Upper lobe of right lung (tissue), 1 donor: ENCODE measurements at regions not wholly inside any gene's neighbourhood (a gene's known extent, or its start where the extent isn't known, plus 50 kb on each side); places are given as distances from the start of the nearest gene placed in this dataset.

Experiments used
- ATAC-seq: fragments of 200-7000 bp; cut with Tn5 transposase; one replicate; pipeline ENCODE4 v1.9.1; 2020; ENCODE audit warnings: mild to moderate bottlenecking, moderate library complexity
- DNase-seq: peaks from one replicate; pipeline ENCODE4 v3.0.0-alpha.2; 2020
- H3K27ac ChIP-seq: fragments of 200-600 bp; one replicate; pipeline ENCODE4 v1.8.0; 2022
- H3K27me3 ChIP-seq: fragments of 200-600 bp; one replicate; pipeline ENCODE4 v1.8.0; 2022; ENCODE audit warnings: mild to moderate bottlenecking
- H3K36me3 ChIP-seq: fragments of 200-600 bp; one replicate; pipeline ENCODE4 v1.8.0; 2022
- H3K4me1 ChIP-seq: fragments of 200-600 bp; one replicate; pipeline ENCODE4 v1.8.0; 2022
- H3K4me3 ChIP-seq: fragments of 200-600 bp; one replicate; pipeline ENCODE4 v1.8.0; 2022; ENCODE audit warnings: mild to moderate bottlenecking
- H3K9me3 ChIP-seq: fragments of 200-600 bp; one replicate; pipeline ENCODE4 v1.8.0; 2022
- CTCF ChIP-seq: fragments of 200-600 bp; IDR thresholded peaks from one replicate; pipeline ENCODE4 v1.8.0; 2022; ENCODE audit warnings: antibody characterized with exemption
- intact Hi-C: fragments of 100-400 bp; cut with DNase I; formaldehyde crosslinking; loops from one replicate; pipeline ENCODE4 v1.11.0; 2022
- donor health status: DM: no; HTN: yes; CAD: no; lungs with severe emphysema.

GRCh38 chr20:43271980-43272379, 82.3 kb upstream of the PTPRT start:
- intact Hi-C loops, result no loop called here
- ATAC-seq (peak; percentile 59), DNase-seq (no peak)
- no peaks in the 10 kb centered on the region for H3K9me3 ChIP-seq
- no peak for TF ChIP-seq CTCF
- no peaks in the 10 kb centered on the region for H3K27me3 ChIP-seq
- no peaks in the 10 kb centered on the region for H3K36me3 ChIP-seq
- no peak overlapping the region for H3K4me3 ChIP-seq
- H3K27ac ChIP-seq, result no peak overlapping the region
- no peaks in the 10 kb centered on the region for H3K4me1 ChIP-seq

- Histone ChIP-seq H3K4me3 (no peak overlapping the region), H3K27ac (no peak overlapping the region), H3K27me3 (no peaks in the 10 kb centered on the region), H3K4me1 (no peaks in the 10 kb centered on the region), H3K9me3 (no peaks in the 10 kb centered on the region), H3K36me3 (no peaks in the 10 kb centered on the region)
- ATAC-seq, result no peak
- no peak for DNase-seq
- no peak for TF ChIP-seq CTCF
- intact Hi-C loops, result no loop called here
Observed at GRCh38 chr20:43265449-43265848, 75.7 kb upstream of the PTPRT start.

- TF ChIP-seq CTCF, result no peak
- ATAC-seq (no peak), DNase-seq (no peak)
- Histone ChIP-seq H3K27me3 (no peaks in the 10 kb centered on the region), H3K9me3 (no peaks in the 10 kb centered on the region), H3K27ac (no peak overlapping the region), H3K4me1 (no peaks in the 10 kb centered on the region), H3K36me3 (no peaks in the 10 kb centered on the region), H3K4me3 (no peak overlapping the region)
- intact Hi-C loops, result no loop called here
Observed at GRCh38 chr20:43263226-43263625, 73.5 kb upstream of the PTPRT start.

- Histone ChIP-seq H3K27ac (no peak overlapping the region), H3K27me3 (no peaks in the 10 kb centered on the region), H3K9me3 (no peaks in the 10 kb centered on the region), H3K36me3 (no peaks in the 10 kb centered on the region), H3K4me3 (no peak overlapping the region), H3K4me1 (no peaks in the 10 kb centered on the region)
- intact Hi-C loops, result no loop called here
- no peak for DNase-seq
- no peak for ATAC-seq
- no peak for TF ChIP-seq CTCF
Observed at GRCh38 chr20:43262341-43262740, 72.6 kb upstream of the PTPRT start.

- intact Hi-C loops, result no loop called here
- Histone ChIP-seq H3K4me1 (no peaks in the 10 kb centered on the region), H3K27me3 (no peaks in the 10 kb centered on the region), H3K27ac (no peak overlapping the region), H3K9me3 (no peaks in the 10 kb centered on the region), H3K36me3 (no peaks in the 10 kb centered on the region), H3K4me3 (no peak overlapping the region)
- no peak for ATAC-seq
- no peak for DNase-seq
- TF ChIP-seq CTCF, result no peak
Observed at GRCh38 chr20:43255877-43256276, 66.2 kb upstream of the PTPRT start.

- Histone ChIP-seq H3K27ac (no peak overlapping the region), H3K4me1 (no peaks in the 10 kb centered on the region), H3K36me3 (no peaks in the 10 kb centered on the region), H3K9me3 (no peaks in the 10 kb centered on the region), H3K27me3 (no peaks in the 10 kb centered on the region), H3K4me3 (no peak overlapping the region)
- TF ChIP-seq CTCF, result no peak
- intact Hi-C loops, result no loop called here
- DNase-seq (no peak), ATAC-seq (no peak)
Observed at GRCh38 chr20:43252761-43253160, 63.1 kb upstream of the PTPRT start.
